GM12878 (cell line): ENCODE measurements at regions not wholly inside any gene's neighbourhood (a gene's known extent, or its start where the extent isn't known, plus 50 kb on each side); places are given as distances from the start of the nearest gene placed in this dataset.

Source experiments
- ATAC-seq: fragments of 200-7000 bp; cut with Tn5 transposase; 3 replicates; pipeline ENCODE4 v1.9.1; 2020; ENCODE audit warnings: mild to moderate bottlenecking, moderate library complexity
- BruUV-seq: library from RNA; stranded (reverse); fragments of 400-500 nt; replicated peaks from 2 replicates; lab custom pipeline; 2021; lab: Mats Ljungman, UMichigan
- CTCF ChIA-PET: fragments of 300-600 bp; sonication (Branson Sonifier 250); formaldehyde crosslinking; extraction: SDS; loops from one replicate; lab custom pipeline; 2021; ENCODE audit warnings: inconsistent platforms; lab: Yijun Ruan, JAX
- POLR2A ChIA-PET: fragments of 350-600 bp; formaldehyde crosslinking; extraction: SDS; loops from one replicate; lab custom pipeline; 2021; ENCODE audit warnings: inconsistent platforms; lab: Charles Lee
- RAD21 ChIA-PET: fragments of 300-600 bp; sonication (Branson Sonifier 250); formaldehyde crosslinking; loops from one replicate; lab custom pipeline; 2023; ENCODE audit warnings: antibody characterized with exemption; ENCODE audit not compliant: unreplicated experiment; lab: Charles Lee
- SMC1A ChIA-PET: fragments of 300-600 bp; sonication (Branson Sonifier 250); formaldehyde crosslinking; loops from one replicate; lab custom pipeline; 2023; ENCODE audit not compliant: unreplicated experiment, uncharacterized antibody; lab: Charles Lee
- DNase-seq: peaks from one replicate; pipeline ENCODE4 v3.0.0-alpha.2; 2011; ENCODE audit warnings: low read depth, low spot score
- FAIRE-seq: peaks from 3 replicates; lab custom pipeline; 2011; peaks lifted over from hg19 to GRCh38; lab: Jason Lieb, UNC
- H2AFZ ChIP-seq: 2 replicates; pipeline ENCODE4 v1.6.0; 2011; ENCODE audit warnings: low read depth, low read length, control low read depth; ENCODE audit not compliant: control insufficient read depth
- H3K27ac ChIP-seq: 2 replicates; pipeline ENCODE4 v1.5.1; 2011; ENCODE audit warnings: control low read depth; ENCODE audit not compliant: control insufficient read depth, insufficient read depth
- H3K27me3 ChIP-seq, 2 experiments: replicated peaks in 1 of 2; 2 replicates each; pipeline versions ENCODE4 v1.6.0 to v1.6.1; 2011; ENCODE audit warnings: low read length in 1 of 2; ENCODE audit not compliant: control insufficient read depth in 2 of 2, insufficient read depth in 2 of 2
- H3K36me3 ChIP-seq, 2 experiments: 2 replicates each; pipeline ENCODE4 v1.5.1; 2011; ENCODE audit warnings: low read length in 1 of 2; ENCODE audit not compliant: control insufficient read depth in 2 of 2, insufficient read depth in 2 of 2
- H3K4me1 ChIP-seq: 2 replicates; pipeline ENCODE4 v1.6.1; 2011; ENCODE audit warnings: mild to moderate bottlenecking, low read length, moderate library complexity, mixed read lengths; ENCODE audit not compliant: control insufficient read depth, insufficient read depth
- H3K4me2 ChIP-seq: 2 replicates; pipeline ENCODE4 v1.6.0; 2011; ENCODE audit warnings: control low read depth; ENCODE audit not compliant: control insufficient read depth, insufficient read depth
- H3K4me3 ChIP-seq: fragments of 200-600 bp; sonication (generic); 2 replicates; pipeline ENCODE4 v1.5.1; 2016
- H3K79me2 ChIP-seq: 2 replicates; pipeline ENCODE4 v1.6.0; 2011; ENCODE audit warnings: low read length; ENCODE audit not compliant: control insufficient read depth, insufficient read depth
- H3K9ac ChIP-seq: 2 replicates; pipeline ENCODE4 v1.8.0; 2011; ENCODE audit warnings: low read length, control low read depth, mixed read lengths; ENCODE audit not compliant: control insufficient read depth, insufficient read depth
- H3K9me3 ChIP-seq: replicated peaks from 3 replicates; pipeline ENCODE4 v1.5.1; 2011; ENCODE audit warnings: mild to moderate bottlenecking, low read length; ENCODE audit not compliant: control insufficient read depth, insufficient read depth
- H4K20me1 ChIP-seq: 2 replicates; pipeline ENCODE4 v1.6.0; 2011; ENCODE audit not compliant: control insufficient read depth, insufficient read depth
- BCL11A ChIP-seq: IDR thresholded peaks from 2 replicates; pipeline ENCODE4 v1.6.1; 2011; ENCODE audit warnings: low read depth, low read length
- BMI1 ChIP-seq: fragments of 450-650 bp; IDR thresholded peaks from 2 replicates; pipeline ENCODE4 v1.6.1; 2016; ENCODE audit warnings: mild to moderate bottlenecking, moderate library complexity, borderline replicate concordance
- CEBPB ChIP-seq, 2 experiments: fragments of 150-350 bp in 1 of 2; IDR thresholded peaks; 2 replicates each; pipeline ENCODE4 v1.6.1; 2012 to 2014; ENCODE audit warnings: low read depth in 2 of 2, low read length in 2 of 2, borderline replicate concordance in 1 of 2, inconsistent platforms in 1 of 2
- ESRRA ChIP-seq: IDR thresholded peaks from 2 replicates; pipeline ENCODE4 v1.6.1; 2012; ENCODE audit warnings: mild to moderate bottlenecking, low read length, improper control_type of control experiment
- EZH2 ChIP-seq: IDR thresholded peaks from 2 replicates; pipeline ENCODE4 v1.6.1; 2012; ENCODE audit warnings: low read depth, mild to moderate bottlenecking, control low read depth, inconsistent platforms, low read length, borderline replicate concordance; ENCODE audit not compliant: control insufficient read depth
- FOXK2 ChIP-seq: fragments of 450-650 bp; IDR thresholded peaks from 2 replicates; pipeline ENCODE4 v1.6.1; 2017; ENCODE audit warnings: mild to moderate bottlenecking, moderate library complexity
- HDGF ChIP-seq: fragments of 450-650 bp; IDR thresholded peaks from 2 replicates; pipeline ENCODE4 v1.6.1; 2016; ENCODE audit warnings: antibody characterized with exemption
- KDM1A ChIP-seq: fragments of 200-600 bp; sonication (generic); IDR thresholded peaks from 2 replicates; pipeline ENCODE4 v1.6.1; 2016; ENCODE audit warnings: borderline replicate concordance
- NFXL1 ChIP-seq: fragments of 450-650 bp; IDR thresholded peaks from 2 replicates; pipeline ENCODE4 v1.6.1; 2017; ENCODE audit warnings: antibody characterized with exemption, mild to moderate bottlenecking, borderline replicate concordance
- NFYB ChIP-seq: IDR thresholded peaks from 2 replicates; pipeline ENCODE4 v1.6.1; 2011; ENCODE audit warnings: low read depth, mild to moderate bottlenecking, low read length, improper control_type of control experiment, moderate library complexity; ENCODE audit not compliant: insufficient read depth
- POLR2A ChIP-seq: IDR thresholded peaks from 2 replicates; pipeline ENCODE4 v1.6.1; 2011; ENCODE audit warnings: low read depth, mild to moderate bottlenecking, low read length
- POU2F2 ChIP-seq: IDR thresholded peaks from 3 replicates; pipeline ENCODE4 v1.6.1; 2011; ENCODE audit warnings: low read depth, mild to moderate bottlenecking, low read length, borderline replicate concordance
- RBBP5 ChIP-seq: fragments of 200-600 bp; sonication (generic); conservative IDR thresholded peaks from 2 replicates; pipeline ENCODE4 v1.6.1; 2016
- SIX5 ChIP-seq: IDR thresholded peaks from 2 replicates; pipeline ENCODE4 v1.6.1; 2011; ENCODE audit warnings: mild to moderate bottlenecking, low read depth, low read length, moderate library complexity; ENCODE audit not compliant: severe bottlenecking
- STAT1 ChIP-seq: fragments of 450-650 bp; conservative IDR thresholded peaks from 2 replicates; pipeline ENCODE4 v1.6.1; 2014; ENCODE audit warnings: antibody characterized with exemption, mild to moderate bottlenecking
- ZNF274 ChIP-seq: IDR thresholded peaks from one replicate; pipeline ENCODE4 v1.8.0; 2011; ENCODE audit not compliant: insufficient read length, insufficient read depth
- WGBS: methylation state at CpG from one replicate; pipeline ENCODE4 v1.1.6; 2016; ENCODE audit warnings: low lambda C conversion rate; ENCODE audit not compliant: insufficient replicate concordance, insufficient coverage; ENCODE audit errors: missing lambda C conversion rate; 5-methylcytosine and 5-hydroxymethylcytosine counted together
- in situ Hi-C: fragments of 300-500 bp; cut with MboI; formaldehyde crosslinking; loops from 9 replicates; pipeline ENCODE4 v1.14.3; 2018; ENCODE audit warnings: mixed read lengths
- intact Hi-C: fragments of 100-400 bp; cut with micrococcal nuclease; formaldehyde crosslinking; loops from one replicate; pipeline ENCODE4 v1.14.2; 2022; ENCODE audit not compliant: unreplicated experiment
- TF ChIP-seq, protein P1 (sequence below): fragments of 450-650 bp; formaldehyde crosslinking; IDR thresholded peaks from 2 replicates; pipeline ENCODE4 v1.4.0; 2022; ENCODE audit warnings: mild to moderate bottlenecking, moderate library complexity
- TF ChIP-seq, protein P2 (sequence below): fragments of 450-650 bp; IDR thresholded peaks from 2 replicates; pipeline ENCODE4 v1.6.1; 2017; ENCODE audit warnings: mild to moderate bottlenecking, moderate library complexity

DNA sequence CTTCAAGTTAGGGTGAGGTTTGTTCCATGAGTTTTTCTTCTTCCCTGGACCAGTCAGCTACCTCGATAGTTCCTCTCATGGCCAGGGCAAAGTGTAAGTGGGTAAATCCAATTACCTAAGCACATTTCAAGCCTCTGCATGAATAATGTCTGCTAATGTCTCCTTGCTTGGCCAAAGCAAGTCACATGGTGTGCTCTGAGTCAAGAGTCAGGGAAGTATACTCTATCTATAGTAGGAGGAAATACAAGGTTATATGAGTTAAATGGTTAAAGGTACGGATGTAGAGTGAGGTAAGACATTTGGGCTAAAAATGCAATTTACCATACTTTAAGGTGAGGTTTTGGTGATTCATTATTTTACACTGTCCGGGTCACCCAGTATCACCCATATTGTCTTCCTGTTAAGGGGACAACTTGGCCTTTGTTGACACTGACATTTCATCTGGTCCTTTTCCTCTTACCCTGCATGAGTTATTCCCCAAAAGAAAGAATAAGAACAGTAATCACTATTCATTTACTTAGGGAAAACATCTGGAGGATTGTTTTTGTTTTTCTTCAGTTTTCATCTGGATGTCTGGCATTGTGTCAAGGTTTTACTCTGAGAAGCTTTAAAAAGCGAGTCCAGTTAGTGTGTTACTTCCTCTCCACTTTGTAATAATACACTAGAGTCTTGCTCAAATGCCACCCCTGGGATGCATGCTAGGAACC lies 405.5 kb downstream of the RND3 start:
- SMC1A ChIA-PET = no interaction called here
- BruUV-seq = no TSS peak
- no peaks in the 10 kb centered on the region for H3K4me1 ChIP-seq
- H4K20me1 ChIP-seq = no peaks in the 10 kb centered on the region
- no peak overlapping the region for H3K27ac ChIP-seq
- in situ Hi-C loops (no loop called here), intact Hi-C loops (no loop called here)
- no peaks in the 10 kb centered on the region for H3K9me3 ChIP-seq
- CTCF ChIA-PET = no interaction called here
- FAIRE-seq (no peak), ATAC-seq (no peak), DNase-seq (no peak)
- POLR2A ChIA-PET = no interaction called here
- 15% methylated on average over 4 of the region's 4 CpGs for WGBS
- RAD21 ChIA-PET = no interaction called here
- no peak overlapping the region for H3K9ac ChIP-seq
- H3K4me2 ChIP-seq = no peak overlapping the region
- no peaks in the 10 kb centered on the region for H3K79me2 ChIP-seq
- no peak overlapping the region for H2AFZ ChIP-seq
- H3K4me3 ChIP-seq = no peak overlapping the region
- H3K36me3 ChIP-seq = no peaks in the 10 kb centered on the region
- H3K27me3 ChIP-seq = no peaks in the 10 kb centered on the region
- TF ChIP-seq POLR2A (no peak), BCL11A (no peak), STAT1 (no peak), CEBPB (IDR thresholded peaks at IDR 0.05; ENCODE audit: borderline replicate concordance in 1 of 2, low read depth in 2 of 2, low read length in 2 of 2) (no peak), ESRRA (no peak), FOXK2 (no peak), HDGF (no peak), POU2F2 (no peak), ZNF274 (no peak), BMI1 (no peak), NFXL1 (no peak), KDM1A (no peak), EZH2 (no peak), RBBP5 (no peak), SIX5 (no peak), NFYB (no peak)
- TF ChIP-seq, protein P1, sequence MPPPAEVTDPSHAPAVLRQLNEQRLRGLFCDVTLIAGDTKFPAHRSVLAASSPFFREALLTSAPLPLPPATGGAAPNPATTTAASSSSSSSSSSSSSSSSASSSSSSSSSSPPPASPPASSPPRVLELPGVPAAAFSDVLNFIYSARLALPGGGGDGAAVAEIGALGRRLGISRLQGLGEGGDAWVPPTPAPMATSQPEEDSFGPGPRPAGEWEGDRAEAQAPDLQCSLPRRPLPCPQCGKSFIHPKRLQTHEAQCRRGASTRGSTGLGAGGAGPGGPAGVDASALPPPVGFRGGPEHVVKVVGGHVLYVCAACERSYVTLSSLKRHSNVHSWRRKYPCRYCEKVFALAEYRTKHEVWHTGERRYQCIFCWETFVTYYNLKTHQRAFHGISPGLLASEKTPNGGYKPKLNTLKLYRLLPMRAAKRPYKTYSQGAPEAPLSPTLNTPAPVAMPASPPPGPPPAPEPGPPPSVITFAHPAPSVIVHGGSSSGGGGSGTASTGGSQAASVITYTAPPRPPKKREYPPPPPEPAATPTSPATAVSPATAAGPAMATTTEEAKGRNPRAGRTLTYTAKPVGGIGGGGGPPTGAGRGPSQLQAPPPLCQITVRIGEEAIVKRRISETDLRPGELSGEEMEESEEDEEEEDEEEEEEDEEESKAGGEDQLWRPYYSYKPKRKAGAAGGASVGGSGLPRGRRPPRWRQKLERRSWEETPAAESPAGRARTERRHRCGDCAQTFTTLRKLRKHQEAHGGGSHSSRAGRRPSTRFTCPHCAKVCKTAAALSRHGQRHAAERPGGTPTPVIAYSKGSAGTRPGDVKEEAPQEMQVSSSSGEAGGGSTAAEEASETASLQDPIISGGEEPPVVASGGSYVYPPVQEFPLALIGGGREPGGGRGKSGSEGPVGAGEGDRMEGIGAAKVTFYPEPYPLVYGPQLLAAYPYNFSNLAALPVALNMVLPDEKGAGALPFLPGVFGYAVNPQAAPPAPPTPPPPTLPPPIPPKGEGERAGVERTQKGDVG (CRISPR knock-in tag) = no peak
- TF ChIP-seq, protein P2, sequence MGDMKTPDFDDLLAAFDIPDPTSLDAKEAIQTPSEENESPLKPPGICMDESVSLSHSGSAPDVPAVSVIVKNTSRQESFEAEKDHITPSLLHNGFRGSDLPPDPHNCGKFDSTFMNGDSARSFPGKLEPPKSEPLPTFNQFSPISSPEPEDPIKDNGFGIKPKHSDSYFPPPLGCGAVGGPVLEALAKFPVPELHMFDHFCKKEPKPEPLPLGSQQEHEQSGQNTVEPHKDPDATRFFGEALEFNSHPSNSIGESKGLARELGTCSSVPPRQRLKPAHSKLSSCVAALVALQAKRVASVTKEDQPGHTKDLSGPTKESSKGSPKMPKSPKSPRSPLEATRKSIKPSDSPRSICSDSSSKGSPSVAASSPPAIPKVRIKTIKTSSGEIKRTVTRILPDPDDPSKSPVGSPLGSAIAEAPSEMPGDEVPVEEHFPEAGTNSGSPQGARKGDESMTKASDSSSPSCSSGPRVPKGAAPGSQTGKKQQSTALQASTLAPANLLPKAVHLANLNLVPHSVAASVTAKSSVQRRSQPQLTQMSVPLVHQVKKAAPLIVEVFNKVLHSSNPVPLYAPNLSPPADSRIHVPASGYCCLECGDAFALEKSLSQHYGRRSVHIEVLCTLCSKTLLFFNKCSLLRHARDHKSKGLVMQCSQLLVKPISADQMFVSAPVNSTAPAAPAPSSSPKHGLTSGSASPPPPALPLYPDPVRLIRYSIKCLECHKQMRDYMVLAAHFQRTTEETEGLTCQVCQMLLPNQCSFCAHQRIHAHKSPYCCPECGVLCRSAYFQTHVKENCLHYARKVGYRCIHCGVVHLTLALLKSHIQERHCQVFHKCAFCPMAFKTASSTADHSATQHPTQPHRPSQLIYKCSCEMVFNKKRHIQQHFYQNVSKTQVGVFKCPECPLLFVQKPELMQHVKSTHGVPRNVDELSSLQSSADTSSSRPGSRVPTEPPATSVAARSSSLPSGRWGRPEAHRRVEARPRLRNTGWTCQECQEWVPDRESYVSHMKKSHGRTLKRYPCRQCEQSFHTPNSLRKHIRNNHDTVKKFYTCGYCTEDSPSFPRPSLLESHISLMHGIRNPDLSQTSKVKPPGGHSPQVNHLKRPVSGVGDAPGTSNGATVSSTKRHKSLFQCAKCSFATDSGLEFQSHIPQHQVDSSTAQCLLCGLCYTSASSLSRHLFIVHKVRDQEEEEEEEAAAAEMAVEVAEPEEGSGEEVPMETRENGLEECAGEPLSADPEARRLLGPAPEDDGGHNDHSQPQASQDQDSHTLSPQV = no peak
